Superior temporal gyrus (tissue), 1 donor: ENCODE measurements at regions not wholly inside any gene's neighbourhood (a gene's known extent, or its start where the extent isn't known, plus 50 kb on each side); places are given as distances from the start of the nearest gene placed in this dataset.
"Not testable (repeated sequence)": the region's sequence is repeated elsewhere in the genome, so short reads cannot be mapped to it uniquely, and the experiment has no call there.

Source experiments
- DNase-seq: peaks from one replicate; pipeline ENCODE4 v3.0.0-alpha.2; 2016; ENCODE audit errors: extremely low spot score

DNA sequence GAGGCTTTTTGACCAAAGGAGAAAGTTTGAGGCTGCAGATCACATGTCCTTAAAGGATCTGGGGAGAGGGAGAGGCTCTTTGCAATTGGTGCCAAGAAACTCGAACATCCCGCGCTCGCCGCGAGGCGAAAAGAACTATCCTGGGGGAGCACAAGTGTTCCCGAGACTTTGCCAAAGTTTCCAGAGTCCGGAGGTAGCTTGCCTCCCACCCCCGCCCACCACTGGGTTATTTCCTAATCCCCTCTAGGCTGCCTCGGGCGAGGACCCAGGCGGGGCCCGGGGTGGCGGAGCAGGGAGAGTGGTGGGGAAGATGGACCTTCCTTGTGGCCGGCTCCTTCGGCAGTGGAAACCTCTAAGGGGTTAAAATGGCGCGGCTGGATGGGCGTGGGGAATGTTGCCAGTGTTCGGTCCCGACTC lies 114.5 kb downstream of the KCNRG start:
- DNase-seq: no peak

DNA sequence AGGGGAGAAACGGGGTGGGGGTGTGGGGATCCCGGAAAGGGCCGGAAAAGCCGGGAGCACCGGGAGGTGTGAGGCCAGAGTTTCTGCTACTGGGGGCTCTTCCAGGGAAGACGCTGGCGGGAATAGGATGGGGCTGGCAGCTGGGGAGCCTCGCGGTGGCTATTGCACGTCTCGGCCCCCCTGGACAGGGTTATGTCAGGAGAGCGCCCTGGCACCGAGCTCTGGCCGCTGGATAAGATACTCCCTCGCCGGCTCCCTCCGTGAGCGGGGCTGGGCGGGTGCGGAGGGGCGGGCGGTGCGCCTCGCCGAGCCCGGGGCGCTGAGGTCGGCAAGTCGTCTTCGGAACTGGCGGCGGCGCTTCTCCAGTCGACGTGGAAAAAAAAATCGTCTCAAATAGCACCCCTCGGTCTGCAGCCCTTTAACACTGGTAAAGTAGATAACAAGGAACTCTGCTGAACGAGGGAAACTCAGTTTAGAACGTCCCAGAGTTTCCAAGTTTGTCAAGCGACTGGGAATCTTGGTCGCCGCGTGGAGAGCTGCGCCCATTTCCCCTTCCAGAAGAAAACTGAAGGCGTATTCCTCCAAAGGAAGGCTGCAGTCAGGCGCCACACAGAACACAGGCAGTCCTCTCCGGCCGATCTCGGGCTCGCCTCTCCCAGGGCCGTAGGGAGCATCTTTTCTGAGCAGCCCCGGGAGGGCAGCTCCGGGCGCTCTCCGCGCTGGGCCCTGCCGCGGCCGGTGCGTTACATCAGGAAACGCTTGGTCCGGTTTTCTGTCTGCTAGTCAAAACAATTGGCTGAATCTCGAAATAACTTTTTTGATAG lies 115.1 kb downstream of the KCNRG start:
- DNase-seq: no peak

DNA sequence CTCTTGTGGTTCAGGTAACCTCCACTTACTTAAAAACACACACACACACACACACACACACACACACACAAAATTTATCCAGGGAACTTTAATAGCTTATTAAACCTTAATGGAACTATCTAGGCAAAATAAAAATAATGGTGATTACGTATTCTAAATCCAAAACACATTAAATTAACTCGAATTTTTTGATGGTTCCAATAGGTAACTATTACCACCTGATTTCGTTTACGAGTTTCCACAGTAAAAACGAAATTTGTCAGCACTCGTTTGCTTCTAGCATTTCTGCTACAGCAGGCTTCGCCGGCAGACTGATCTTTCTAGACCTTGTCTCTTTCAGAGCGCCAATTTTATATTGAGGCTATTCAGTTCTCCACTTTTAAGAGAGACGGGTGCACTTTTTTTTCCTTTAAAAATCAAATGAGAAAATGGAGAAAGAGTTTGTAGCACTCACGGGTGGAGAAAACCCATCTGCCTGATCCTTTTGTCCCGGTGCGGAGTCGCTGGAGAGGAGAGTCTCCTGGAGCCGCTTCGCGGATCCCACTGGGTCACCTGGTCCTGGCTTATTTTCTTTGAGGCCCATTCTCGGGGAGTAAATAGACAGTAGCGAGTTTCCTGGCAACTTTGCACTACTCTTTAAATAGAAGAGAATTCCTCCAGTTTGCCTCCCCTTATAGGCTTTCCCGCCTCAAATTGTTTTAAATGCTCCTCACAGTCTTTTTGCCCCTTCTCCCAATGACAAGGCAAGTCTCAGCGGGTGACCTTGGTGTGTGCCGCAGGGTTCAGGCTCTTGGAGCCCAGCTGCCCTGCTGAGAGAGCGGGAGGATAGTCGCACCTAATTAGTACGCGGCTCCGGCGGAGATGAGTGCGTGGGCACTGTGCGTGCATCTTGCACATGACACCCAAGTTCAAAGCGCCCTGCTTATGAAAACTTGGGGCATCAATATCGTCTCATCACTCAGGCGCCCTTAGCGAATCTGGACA lies 117.0 kb downstream of the KCNRG start:
- DNase-seq: no peak

DNA sequence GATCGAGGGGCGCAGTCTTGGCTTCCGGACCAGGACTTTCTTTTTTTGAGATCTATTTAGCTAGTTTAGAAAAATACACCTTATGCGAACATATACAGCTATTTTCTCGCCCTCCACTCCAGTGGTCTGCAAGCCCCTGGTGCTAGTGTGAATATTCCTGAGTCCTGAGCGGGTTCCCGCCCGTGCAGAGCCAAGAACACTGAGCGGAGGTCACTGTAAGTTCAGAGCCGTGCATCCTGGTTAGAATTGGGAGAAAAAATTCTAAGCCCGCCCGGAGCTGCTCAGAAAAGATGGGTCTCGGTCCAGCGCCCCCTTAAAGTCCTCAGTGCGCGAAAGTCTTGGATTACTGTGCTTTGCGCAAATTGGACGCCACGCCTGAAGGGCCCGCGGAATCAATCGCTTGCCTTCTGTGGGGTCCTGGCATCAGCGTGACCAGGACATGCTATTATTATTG lies 117.7 kb downstream of the KCNRG start:
- no peak for DNase-seq

DNA sequence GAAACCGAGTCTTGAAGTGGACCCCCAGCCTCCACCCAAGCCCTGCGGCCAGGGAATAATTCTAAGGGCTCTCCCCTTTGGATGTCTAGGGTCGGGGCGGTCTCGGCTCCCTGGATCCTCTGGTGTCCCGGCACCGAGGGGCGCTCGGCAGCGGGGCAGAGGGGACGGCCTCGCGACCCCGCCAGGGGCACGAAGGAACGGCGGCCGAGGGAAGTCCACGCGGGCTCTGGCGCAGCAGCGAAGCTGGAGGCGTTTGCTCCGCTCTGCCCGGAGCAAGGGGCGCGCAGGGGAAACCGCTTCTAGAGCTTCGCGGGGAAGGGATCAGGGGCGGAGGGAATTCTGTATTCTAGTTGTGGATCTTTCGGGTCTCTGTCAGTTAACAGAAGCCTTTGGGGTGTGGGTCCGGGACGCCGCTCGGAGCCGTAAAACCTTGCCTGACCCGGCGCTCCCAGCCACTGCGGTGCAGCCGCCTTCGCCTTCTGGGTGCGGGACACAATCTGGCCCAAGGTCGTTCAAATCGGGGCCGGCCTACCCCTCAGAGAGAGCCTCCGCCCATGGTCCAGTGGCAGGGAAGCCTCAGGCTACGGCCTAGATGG lies 118.2 kb downstream of the KCNRG start:
- no peak for DNase-seq

DNA sequence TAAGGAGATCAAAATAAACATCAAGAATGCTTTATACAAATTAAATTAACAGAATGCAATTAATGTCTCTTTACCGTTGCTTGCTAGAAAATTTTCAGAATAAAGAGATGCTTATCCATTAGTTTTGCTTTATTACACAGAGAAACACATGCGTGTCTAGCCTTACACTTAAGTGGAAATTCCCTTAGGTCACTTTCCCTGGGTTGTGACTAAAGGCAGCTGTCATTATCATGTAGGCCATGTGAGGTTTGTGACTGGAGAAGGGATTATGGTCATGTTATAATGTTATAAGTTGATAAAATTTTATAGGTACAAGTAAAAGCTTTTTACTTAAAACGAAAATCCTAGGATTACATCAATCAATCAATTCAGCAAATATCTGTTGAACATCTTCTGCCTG lies 121.0 kb downstream of the KCNRG start:
- no peak for DNase-seq

DNA sequence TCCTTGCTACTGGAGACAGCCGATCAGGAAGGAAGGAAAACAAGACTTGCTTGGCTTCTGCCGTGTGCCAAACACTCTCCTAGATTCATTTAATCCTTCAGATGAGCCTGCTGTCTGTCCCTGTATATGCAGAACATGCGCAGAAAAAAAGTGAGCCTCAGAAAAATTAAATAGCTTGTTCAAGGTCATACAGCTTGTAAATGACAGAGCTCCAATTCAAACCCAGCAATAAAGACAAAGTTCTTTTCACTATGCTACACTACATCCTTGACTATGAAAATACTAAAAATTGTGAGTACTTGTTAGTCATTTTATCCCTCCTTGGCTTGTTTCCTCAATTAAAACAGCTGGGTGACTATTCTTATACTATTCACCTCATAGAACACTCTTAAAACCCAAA lies 121.4 kb downstream of the KCNRG start:
- DNase-seq: no peak

DNA sequence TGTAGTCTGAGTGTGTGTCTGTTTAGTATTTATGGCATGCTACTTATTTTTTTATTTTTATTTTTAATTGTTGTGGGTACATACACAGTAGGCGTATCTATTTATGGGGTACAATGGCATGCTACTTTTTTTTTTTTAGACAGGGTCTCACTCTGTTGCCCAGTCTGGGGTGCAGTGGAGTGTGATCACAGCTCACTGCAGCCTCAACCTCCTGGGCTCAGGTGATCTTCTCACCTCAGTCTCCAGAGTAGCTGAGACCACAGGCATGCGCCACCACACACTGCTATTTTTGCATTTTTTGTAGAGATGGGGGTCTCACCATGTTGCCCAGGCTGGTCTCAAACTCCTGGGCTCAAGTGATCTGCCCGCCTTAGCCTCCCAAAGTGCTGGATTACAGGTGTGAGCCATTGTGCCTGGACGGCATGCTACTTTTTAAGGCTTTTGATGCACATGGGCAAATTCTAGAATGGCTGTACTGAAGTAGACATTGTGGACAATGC lies 124.2 kb downstream of the KCNRG start:
- DNase-seq: not testable (repeated sequence)

DNA sequence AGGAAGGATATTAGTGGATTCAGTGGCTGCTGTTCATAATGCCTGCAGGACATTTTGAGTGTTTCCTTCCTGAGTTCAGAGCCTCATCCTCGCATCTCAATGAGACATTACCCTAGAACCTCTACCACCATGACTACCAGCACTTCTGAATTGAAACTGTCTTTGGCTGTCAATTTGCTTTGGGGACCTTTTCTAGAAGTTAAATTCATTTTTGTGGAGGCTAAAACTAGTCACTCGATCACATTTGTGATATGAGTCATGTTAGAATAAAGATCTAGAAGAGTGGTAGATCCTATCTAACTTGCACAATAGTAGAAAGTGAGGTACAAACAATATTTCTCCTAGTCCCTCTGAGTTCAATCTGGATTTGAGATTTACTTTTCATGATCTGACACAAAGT lies 124.9 kb downstream of the KCNRG start:
- DNase-seq: no peak

DNA sequence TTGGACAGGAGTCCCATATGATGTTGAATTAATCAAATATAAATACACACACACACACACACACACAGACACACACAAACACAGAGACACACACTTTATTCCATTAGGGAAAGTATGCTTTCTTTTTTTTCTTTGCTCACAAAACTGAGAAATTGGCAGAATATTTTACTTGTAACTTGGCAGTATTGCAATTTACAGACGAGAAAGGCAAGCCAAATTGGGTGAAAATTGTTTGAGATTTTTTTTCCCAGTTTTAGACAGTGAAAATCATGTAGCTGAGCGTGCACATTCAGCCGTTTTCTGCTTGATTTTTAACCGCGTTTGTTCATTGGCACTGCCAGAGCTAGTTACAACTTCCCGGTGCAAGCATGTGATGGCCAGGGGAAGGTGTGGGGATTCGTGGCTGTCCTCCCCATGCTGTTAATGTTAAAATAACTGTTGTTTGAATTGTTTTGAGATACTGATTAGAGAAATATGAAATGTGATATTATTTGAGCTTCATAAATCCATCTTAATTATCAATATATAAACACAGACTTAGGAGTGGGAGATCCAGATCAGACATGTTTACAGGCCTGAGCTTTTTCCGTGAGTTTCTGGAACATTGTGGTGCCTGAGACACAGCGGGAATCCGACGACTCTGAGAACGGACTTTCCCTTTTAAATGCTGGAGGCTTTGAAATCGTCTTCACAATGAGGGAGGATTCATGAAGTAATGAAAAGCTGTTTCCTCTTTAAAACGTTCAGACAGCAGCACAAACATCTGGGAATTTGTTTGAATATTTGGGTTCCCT lies 125.5 kb downstream of the KCNRG start:
- DNase-seq: no peak

DNA sequence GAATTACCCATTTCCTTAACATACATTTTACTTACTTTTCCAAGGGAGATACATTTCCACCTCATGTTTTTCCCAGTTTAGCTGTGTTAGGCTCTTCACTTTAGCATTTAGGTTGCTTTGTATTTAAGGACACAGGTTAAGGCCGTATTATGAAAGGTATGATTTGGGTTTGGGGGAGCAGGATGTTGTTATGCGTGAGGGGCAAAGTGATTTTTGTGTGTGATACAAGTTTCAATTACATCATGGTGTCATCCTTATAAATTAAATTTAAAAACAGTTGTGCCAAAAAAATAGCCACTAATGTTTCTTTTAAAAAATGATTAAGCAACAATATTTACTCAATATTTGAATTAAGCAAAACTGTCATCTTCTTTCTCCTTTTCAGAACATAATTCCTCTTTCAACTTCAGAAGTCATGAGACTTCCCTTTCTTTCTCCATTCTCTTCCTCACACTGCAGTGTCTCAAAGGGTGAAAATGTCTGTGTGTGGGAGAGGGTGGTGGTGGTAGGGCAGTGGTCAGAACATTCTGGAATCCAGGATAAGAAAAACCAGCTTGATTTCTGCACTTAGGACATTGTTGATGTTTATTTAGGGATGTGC lies 126.2 kb downstream of the KCNRG start:
- DNase-seq: no peak

DNA sequence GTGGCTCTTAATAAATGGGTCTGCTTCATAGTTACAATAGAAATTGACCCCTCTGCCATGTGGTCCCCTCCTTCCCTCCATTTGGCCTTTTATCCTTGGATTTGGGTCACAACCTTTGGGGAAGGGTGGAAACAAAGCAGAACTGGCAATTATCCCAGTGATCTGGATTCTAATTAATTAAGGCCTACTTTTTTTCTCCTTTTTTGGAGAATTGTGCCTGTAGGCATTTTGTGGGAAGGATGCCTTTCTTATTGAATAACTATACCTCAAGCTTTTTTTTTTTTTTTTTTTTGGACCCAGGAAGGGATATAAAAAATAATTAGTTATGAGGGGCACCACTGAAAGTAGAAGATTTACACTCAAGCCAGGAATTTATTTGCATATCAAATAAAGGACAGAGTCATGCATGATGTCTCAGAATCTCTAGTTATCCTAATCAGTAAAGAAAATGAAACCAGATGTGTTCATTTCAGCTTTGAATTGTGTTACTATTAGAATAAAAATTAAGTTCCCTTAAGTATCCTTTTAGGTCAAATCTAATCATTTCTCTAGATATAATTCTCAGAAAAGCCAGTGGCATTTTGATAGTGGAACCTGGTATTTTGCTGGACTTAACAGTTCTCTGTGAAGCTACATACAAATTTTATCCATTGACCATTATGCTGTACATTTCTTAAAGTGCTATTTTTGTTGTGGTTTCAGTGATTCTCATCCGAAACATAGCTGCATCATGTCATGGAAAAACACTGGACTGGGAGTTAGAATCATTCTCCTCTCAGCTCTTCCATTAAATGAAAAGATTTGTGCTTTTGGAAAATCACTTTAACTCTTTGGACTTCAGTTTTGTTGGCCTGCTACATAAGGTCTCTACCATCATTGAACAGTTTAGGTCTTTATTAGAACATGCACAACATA lies 129.3 kb downstream of the KCNRG start:
- DNase-seq: no peak

DNA sequence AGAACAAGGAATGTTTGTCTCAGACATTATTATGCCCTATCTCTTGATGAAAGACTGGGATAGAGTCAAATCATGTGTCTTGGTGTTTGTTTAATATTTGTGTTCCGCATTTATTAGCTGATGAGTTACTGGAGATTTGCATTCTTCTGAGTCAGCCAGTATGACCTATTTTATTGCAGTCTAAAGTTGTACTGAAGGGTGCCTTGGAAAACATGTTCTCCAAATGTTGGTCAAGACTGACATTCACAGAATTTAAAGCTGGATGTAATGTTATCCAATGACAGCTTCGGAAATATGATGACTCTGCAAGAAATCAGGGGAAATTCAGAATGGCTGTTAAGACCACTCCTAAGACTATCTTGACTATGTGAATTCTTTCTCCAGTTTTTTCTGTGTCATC lies 134.0 kb downstream of the KCNRG start:
- DNase-seq: no peak

DNA sequence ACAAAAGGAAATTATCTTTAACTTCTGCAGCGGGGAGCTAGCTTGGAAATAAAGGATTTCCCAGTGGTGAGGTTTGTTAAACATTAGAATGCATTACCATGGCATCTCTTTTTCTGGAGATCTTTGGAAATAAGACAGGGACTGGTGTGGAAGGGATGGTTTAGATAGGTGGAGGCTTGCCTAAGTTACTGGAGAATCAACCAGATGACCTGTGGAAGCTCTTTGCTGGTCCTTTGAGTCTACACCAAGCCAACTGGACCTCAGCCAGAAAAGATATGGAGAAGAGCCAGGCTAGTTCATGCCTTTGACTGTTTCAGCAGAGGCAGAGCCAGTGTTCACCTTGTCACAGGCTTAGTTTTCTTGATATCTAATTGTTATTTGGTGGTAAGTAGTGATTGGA lies 134.7 kb downstream of the KCNRG start:
- no peak for DNase-seq

DNA sequence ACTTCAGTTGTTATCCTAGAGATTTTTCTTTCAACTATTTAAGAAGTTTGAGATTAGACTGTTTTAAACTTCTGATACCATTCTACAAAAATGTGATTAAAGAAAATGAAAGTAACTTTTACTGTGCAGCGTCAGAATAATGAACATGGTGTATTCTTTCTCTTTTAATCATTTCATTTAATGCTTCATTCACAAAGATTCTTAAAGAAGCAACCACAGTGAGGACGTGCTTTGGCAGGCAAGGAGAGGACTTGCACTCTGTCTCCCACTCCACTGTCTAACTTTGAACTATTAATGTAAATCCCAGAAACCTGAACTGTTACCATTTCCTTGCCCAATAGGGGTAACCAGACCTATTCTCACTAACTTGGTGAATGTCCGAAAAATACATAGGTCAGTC lies 137.0 kb downstream of the KCNRG start:
- no peak for DNase-seq

DNA sequence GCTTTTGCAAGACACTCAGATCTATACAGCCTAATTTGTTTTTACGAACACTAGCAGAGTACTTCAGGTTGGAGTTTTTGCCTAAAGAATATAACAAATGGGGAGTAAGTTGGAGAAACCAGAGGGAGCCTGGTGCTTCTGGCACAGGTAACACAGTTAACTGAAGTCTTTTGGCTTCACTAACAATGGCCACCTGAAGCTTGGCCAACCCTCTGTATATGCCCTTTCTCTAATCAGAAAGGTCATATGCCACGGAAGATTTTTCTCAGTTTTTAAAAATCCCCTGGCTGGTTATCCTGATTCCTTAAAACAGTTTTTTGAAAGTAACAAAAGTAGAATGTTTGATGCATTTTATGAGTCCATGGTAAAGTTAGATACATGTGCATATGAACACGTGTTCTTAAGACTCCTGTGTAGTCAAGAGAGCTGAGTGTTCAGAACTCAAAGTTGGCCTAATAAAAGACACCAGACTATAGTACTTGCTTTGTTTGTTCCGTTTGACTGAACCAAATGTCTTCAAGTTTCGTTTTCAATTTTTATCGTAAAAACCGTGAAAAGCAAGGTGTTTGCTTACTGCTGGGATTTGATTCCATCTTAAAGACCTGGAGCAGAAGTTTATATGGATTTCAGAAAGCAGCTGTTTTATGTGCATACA lies 137.5 kb downstream of the KCNRG start:
- DNase-seq: peak; percentile 41

DNA sequence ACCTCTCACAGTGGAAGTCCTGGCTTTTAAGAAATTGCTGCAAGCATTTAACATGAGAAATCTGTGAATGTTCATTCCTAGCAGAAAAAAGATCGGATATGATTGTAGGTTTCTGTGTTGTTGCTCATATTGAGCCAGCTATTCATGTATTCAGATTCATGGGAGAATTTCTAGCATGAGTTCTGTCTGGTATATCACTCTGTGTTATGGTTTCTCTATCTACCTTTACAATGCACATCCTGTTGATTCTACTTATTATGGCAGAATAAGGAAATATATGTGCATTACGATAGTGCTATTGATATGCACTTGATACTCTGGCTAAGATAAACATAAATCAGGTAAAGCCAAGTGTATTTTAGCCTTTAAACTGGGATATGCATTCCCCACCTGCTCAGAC lies 138.2 kb downstream of the KCNRG start:
- no peak for DNase-seq

DNA sequence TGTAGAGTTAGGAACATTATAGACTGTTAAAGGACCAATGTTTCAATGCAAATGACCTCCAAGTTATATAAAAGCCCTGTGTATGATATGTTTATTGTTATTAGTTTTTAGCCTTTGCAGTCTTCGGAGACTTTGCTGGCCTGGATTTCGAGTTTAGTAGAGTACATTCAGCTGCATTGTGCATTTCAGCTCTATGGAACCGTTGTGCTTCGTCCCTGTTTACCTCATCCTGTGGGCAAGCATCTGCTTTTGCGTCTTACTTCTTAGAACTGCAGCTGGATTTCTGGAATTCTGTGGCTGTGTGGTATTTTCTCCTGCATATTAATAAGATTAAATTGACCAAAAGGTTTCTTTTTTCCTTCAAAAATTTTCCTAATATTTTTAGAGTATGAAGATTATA lies 138.6 kb downstream of the KCNRG start:
- no peak for DNase-seq

DNA sequence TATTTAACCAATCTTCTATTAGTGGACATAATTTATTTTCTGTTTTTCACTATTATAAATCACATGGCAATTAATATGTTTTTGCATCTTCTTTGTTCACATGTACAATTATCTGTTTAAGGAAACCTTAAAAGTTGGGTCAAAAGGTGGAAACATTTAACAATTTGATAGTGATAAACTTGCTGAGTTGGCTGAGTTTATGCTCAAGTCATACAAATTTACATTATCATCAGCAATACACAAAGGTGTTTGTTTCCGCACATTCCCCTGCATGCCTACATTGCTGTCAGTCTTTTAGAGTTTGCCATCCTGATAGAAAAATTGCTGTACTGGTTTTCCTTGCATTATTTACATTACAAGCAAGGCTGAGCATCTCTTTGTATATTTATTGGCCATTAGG lies 139.5 kb downstream of the KCNRG start:
- no peak for DNase-seq
